ENCODE measurements at regions not wholly inside any gene's neighbourhood (a gene's known extent, or its start where the extent isn't known, plus 50 kb on each side); places are given as distances from the start of the nearest gene placed in this dataset.

DNA sequence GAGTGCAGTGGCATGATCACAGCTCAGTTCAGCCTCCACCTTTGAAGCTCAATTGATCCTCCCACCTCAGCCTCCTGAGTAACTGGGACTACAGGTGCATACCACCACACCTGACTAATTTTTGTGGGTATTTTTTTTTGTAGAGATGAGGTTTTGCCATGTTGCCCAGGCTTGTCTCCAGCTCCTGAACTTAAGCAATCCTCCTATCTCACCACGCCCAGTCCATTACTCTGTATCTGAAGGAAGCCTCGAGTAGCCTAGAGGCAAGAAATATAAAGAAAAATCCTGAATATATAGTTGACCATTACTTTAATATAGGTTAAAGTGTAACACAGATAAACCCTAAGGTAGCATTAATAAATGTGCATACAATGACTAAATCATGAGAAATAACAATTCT lies 686.8 kb upstream of the PIK3C3 start:
- TF ChIP-seq POLR2A (IDR thresholded peaks at IDR 0.05), result no peak
- TF ChIP-seq CTCF (IDR thresholded peaks at IDR 0.05), result no peak

Data from testis (tissue), 2 donors.